ENCODE measurements at regions not wholly inside any gene's neighbourhood (a gene's known extent, or its start where the extent isn't known, plus 50 kb on each side); places are given as distances from the start of the nearest gene placed in this dataset.

DNA sequence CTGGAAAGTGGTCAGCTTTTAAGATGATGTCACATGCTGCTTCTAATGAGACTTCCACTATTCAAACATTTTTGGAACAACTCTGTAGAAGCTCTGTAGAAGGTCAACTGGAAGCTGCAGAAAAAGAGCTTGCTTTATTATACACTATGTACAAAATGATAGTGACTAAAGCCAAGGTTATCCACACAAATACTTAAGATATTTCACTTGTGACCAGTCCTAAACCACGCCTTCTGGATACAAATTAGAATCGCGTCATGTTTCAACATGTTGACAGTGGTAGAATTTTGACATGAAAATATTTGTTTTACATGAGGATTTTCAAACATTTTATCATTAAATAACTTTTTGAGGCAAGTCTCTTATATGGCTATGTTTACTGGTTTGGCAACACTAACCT is 499.6 kb upstream of the PHF14 start:
- TF ChIP-seq CTCF (IDR thresholded peaks at IDR 0.05) (no peak), POLR2A (IDR thresholded peaks at IDR 0.05) (no peak)

Measured in sigmoid colon (tissue), 3 donors.